ENCODE measurements at regions not wholly inside any gene's neighbourhood (a gene's known extent, or its start where the extent isn't known, plus 50 kb on each side); places are given as distances from the start of the nearest gene placed in this dataset.
"Not testable (repeated sequence)": the region's sequence is repeated elsewhere in the genome, so short reads cannot be mapped to it uniquely, and the experiment has no call there.

GRCh38 chr11:121936781-121937447 is 179.1 kb downstream of the BLID start:
- no peak for DNase-seq

GRCh38 chr11:121936370-121936769 is 179.6 kb downstream of the BLID start:
- no peak for DNase-seq

- no peak for DNase-seq
These were observed 182.3 kb downstream of the BLID start for GRCh38 chr11:121933694-121934093.

GRCh38 chr11:121933294-121933693 is 182.7 kb downstream of the BLID start:
- no peak for DNase-seq

- DNase-seq = no peak
These were observed 183.3 kb downstream of the BLID start for GRCh38 chr11:121932646-121933185.

- no peak for DNase-seq
These were observed 184.2 kb downstream of the BLID start for GRCh38 chr11:121931748-121932352.

GRCh38 chr11:121931121-121931520 is 184.9 kb downstream of the BLID start:
- no peak for DNase-seq

- DNase-seq = no peak
These were observed 185.7 kb downstream of the BLID start for GRCh38 chr11:121930004-121930965.

- DNase-seq = no peak
These were observed 186.4 kb downstream of the BLID start for GRCh38 chr11:121929581-121929980.

GRCh38 chr11:121928597-121929580 is 187.1 kb downstream of the BLID start:
- DNase-seq = no peak

- no peak for DNase-seq
These were observed 188.2 kb downstream of the BLID start for GRCh38 chr11:121927789-121928188.

- no peak for DNase-seq
These were observed 188.8 kb downstream of the BLID start for GRCh38 chr11:121927097-121927785.

- DNase-seq = no peak
These were observed 191.8 kb downstream of the BLID start for GRCh38 chr11:121924191-121924590.

GRCh38 chr11:121917482-121917881 is 198.5 kb downstream of the BLID start:
- DNase-seq = no peak

GRCh38 chr11:121914508-121915059 is 201.4 kb downstream of the BLID start:
- DNase-seq = no peak

GRCh38 chr11:121909596-121909995 is 206.4 kb downstream of the BLID start:
- DNase-seq = no peak

- DNase-seq = no peak
These were observed 208.6 kb downstream of the BLID start for GRCh38 chr11:121907379-121907778.

GRCh38 chr11:121904148-121904547 is 211.9 kb downstream of the BLID start:
- DNase-seq = no peak

GRCh38 chr11:121901886-121902285 is 214.1 kb downstream of the BLID start:
- DNase-seq = no peak

GRCh38 chr11:121901417-121901816 is 214.6 kb downstream of the BLID start:
- DNase-seq = not testable (repeated sequence)

GRCh38 chr11:121899520-121899919 is 216.5 kb downstream of the BLID start:
- DNase-seq = no peak
